CD4-positive, CD25-positive, alpha-beta regulatory T cell (primary cell): ENCODE measurements at regions not wholly inside any gene's neighbourhood (a gene's known extent, or its start where the extent isn't known, plus 50 kb on each side); places are given as distances from the start of the nearest gene placed in this dataset.
"Not testable (repeated sequence)": the region's sequence is repeated elsewhere in the genome, so short reads cannot be mapped to it uniquely, and the experiment has no call there.

Experiments used
- ATAC-seq, 2 donors: fragments of 150-1000 bp; cut with Tn5 transposase; one replicate each; pipeline ENCODE4 v1.10.0; 2021; ENCODE audit warnings: low read depth in 2 of 2, moderate number of reproducible peaks in 2 of 2, moderate library complexity in 1 of 2
- DNase-seq, 3 donors: peaks; one replicate each; pipeline versions ENCODE4 v3.0.0 to v3.0.0-alpha.2; 2012 to 2022; ENCODE audit warnings: mixed read lengths in 1 of 3
- H3K27ac ChIP-seq: one replicate; pipeline ENCODE4 v1.7.0; 2013; ENCODE audit warnings: mild to moderate bottlenecking, low read length; ENCODE audit not compliant: insufficient read depth, poor library complexity, severe bottlenecking
- H3K27me3 ChIP-seq: one replicate; pipeline ENCODE4 v1.7.0; 2013; ENCODE audit warnings: low read length; ENCODE audit not compliant: control insufficient read depth, insufficient read depth
- H3K36me3 ChIP-seq: one replicate; pipeline ENCODE4 v1.7.0; 2013; ENCODE audit warnings: mild to moderate bottlenecking, low read length, moderate library complexity; ENCODE audit not compliant: control insufficient read depth, insufficient read depth
- H3K4me1 ChIP-seq: 2 replicates; pipeline ENCODE4 v1.7.0; 2013; ENCODE audit warnings: mild to moderate bottlenecking, low read length; ENCODE audit not compliant: insufficient read depth, control insufficient read depth, poor library complexity, severe bottlenecking
- H3K4me3 ChIP-seq: one replicate; pipeline ENCODE4 v1.7.0; 2013; ENCODE audit warnings: low read depth, mild to moderate bottlenecking, low read length, moderate library complexity
- H3K9me3 ChIP-seq, 2 experiments: 1 replicate in 1 of 2; 2 replicates in 1 of 2; pipeline ENCODE4 v1.7.0; 2013; ENCODE audit warnings: low read length in 2 of 2, mild to moderate bottlenecking in 1 of 2, moderate library complexity in 1 of 2; ENCODE audit not compliant: control insufficient read depth in 2 of 2
- H3K27ac Mint-ChIP-seq, 3 donors: one replicate each; pipeline ENCODE4 v1.8.0; 2020 to 2022; ENCODE audit warnings: mild to moderate bottlenecking in 3 of 3, mixed read lengths in 3 of 3, moderate library complexity in 2 of 3
- H3K27me3 Mint-ChIP-seq: one replicate; pipeline ENCODE4 v1.8.0; 2022; ENCODE audit warnings: mild to moderate bottlenecking, mixed read lengths
- H3K36me3 Mint-ChIP-seq: one replicate; pipeline ENCODE4 v1.8.0; 2020; ENCODE audit warnings: mixed read lengths
- H3K4me1 Mint-ChIP-seq, 4 donors: one replicate each; pipeline ENCODE4 v1.8.0; 2020 to 2022; ENCODE audit warnings: mixed read lengths in 4 of 4, mild to moderate bottlenecking in 1 of 4
- H3K4me3 Mint-ChIP-seq, 4 donors: one replicate each; pipeline ENCODE4 v1.8.0; 2020 to 2022; ENCODE audit warnings: mild to moderate bottlenecking in 4 of 4, mixed read lengths in 4 of 4, moderate library complexity in 3 of 4
- H3K9me3 Mint-ChIP-seq, 7 donors: one replicate each; pipeline ENCODE4 v1.8.0; 2020 to 2022; ENCODE audit warnings: mixed read lengths in 7 of 7, mild to moderate bottlenecking in 3 of 7, moderate library complexity in 2 of 7

GRCh38 chr17:54196751-54197150 is 374.0 kb downstream of the KIF2B start:
- H3K27me3 ChIP-seq, result no peaks in the 10 kb centered on the region
- H3K36me3 Mint-ChIP-seq, result no peaks in the 10 kb centered on the region
- H3K4me3 Mint-ChIP-seq, result no peak overlapping the region
- ATAC-seq, result no peak
- no peak overlapping the region for H3K27ac ChIP-seq
- H3K4me1 Mint-ChIP-seq, result no peaks in the 10 kb centered on the region
- H3K9me3 Mint-ChIP-seq, result peaks cover 0 to 6% (median 2%) of the 10 kb centered on the region in 7 donors
- no peaks in the 10 kb centered on the region for H3K4me1 ChIP-seq
- DNase-seq, result no peak
- H3K36me3 ChIP-seq, result no peaks in the 10 kb centered on the region
- H3K27me3 Mint-ChIP-seq, result no peaks in the 10 kb centered on the region
- no peak overlapping the region for H3K27ac Mint-ChIP-seq
- no peaks in the 10 kb centered on the region for H3K9me3 ChIP-seq
- H3K4me3 ChIP-seq, result no peak overlapping the region

GRCh38 chr17:54201380-54201779 is 378.7 kb downstream of the KIF2B start:
- not testable (repeated sequence) for H3K4me1 ChIP-seq, H3K4me3 Mint-ChIP-seq, H3K27ac ChIP-seq, H3K9me3 ChIP-seq, H3K27me3 ChIP-seq, H3K27me3 Mint-ChIP-seq, H3K4me1 Mint-ChIP-seq, H3K27ac Mint-ChIP-seq, H3K9me3 Mint-ChIP-seq, DNase-seq, H3K4me3 ChIP-seq, ATAC-seq, H3K36me3 ChIP-seq, H3K36me3 Mint-ChIP-seq

GRCh38 chr17:54220829-54221228 is 398.1 kb downstream of the KIF2B start:
- no peak overlapping the region for H3K4me3 ChIP-seq
- no peaks in the 10 kb centered on the region for H3K27me3 ChIP-seq
- DNase-seq (no peak), ATAC-seq (no peak)
- H3K9me3 Mint-ChIP-seq, result peaks cover 0 to 9% (median 3%) of the 10 kb centered on the region in 7 donors
- no peaks in the 10 kb centered on the region for H3K27me3 Mint-ChIP-seq
- no peak overlapping the region for H3K4me3 Mint-ChIP-seq
- H3K4me1 Mint-ChIP-seq, result no peaks in the 10 kb centered on the region
- H3K36me3 ChIP-seq, result no peaks in the 10 kb centered on the region
- no peaks in the 10 kb centered on the region for H3K36me3 Mint-ChIP-seq
- no peak overlapping the region for H3K27ac Mint-ChIP-seq
- H3K27ac ChIP-seq, result no peak overlapping the region
- H3K4me1 ChIP-seq, result no peaks in the 10 kb centered on the region
- H3K9me3 ChIP-seq, result no peaks in the 10 kb centered on the region

GRCh38 chr17:54221499-54221898 is 398.8 kb downstream of the KIF2B start:
- no peaks in the 10 kb centered on the region for H3K36me3 ChIP-seq
- no peaks in the 10 kb centered on the region for H3K4me1 ChIP-seq
- Mint-ChIP-seq H3K4me1 (no peaks in the 10 kb centered on the region), H3K36me3 (no peaks in the 10 kb centered on the region), H3K27ac (no peak overlapping the region), H3K4me3 (no peak overlapping the region), H3K27me3 (no peaks in the 10 kb centered on the region), H3K9me3 (peaks cover 0 to 9% (median 3%) of the 10 kb centered on the region in 7 donors)
- no peaks in the 10 kb centered on the region for H3K9me3 ChIP-seq
- H3K27me3 ChIP-seq, result no peaks in the 10 kb centered on the region
- DNase-seq (no peak), ATAC-seq (no peak)
- no peak overlapping the region for H3K27ac ChIP-seq
- H3K4me3 ChIP-seq, result no peak overlapping the region

- H3K27ac Mint-ChIP-seq, result no peak overlapping the region
- H3K27me3 Mint-ChIP-seq, result no peaks in the 10 kb centered on the region
- DNase-seq (no peak), ATAC-seq (no peak)
- no peak overlapping the region for H3K4me3 Mint-ChIP-seq
- H3K4me1 ChIP-seq, result no peaks in the 10 kb centered on the region
- H3K9me3 Mint-ChIP-seq, result peaks cover 0 to 11% (median 5%) of the 10 kb centered on the region in 7 donors
- no peaks in the 10 kb centered on the region for H3K27me3 ChIP-seq
- H3K36me3 ChIP-seq, result no peaks in the 10 kb centered on the region
- no peaks in the 10 kb centered on the region for H3K36me3 Mint-ChIP-seq
- H3K9me3 ChIP-seq, result no peaks in the 10 kb centered on the region
- no peaks in the 10 kb centered on the region for H3K4me1 Mint-ChIP-seq
- H3K27ac ChIP-seq, result no peak overlapping the region
- H3K4me3 ChIP-seq, result no peak overlapping the region
Observed at GRCh38 chr17:54235571-54235970, 412.8 kb downstream of the KIF2B start.

- H3K4me1 ChIP-seq, result no peaks in the 10 kb centered on the region
- Mint-ChIP-seq H3K36me3 (no peaks in the 10 kb centered on the region), H3K4me3 (no peak overlapping the region), H3K9me3 (peaks cover 2 to 15% (median 8%) of the 10 kb centered on the region in 7 donors), H3K27me3 (no peaks in the 10 kb centered on the region), H3K27ac (no peak overlapping the region), H3K4me1 (no peaks in the 10 kb centered on the region)
- no peaks in the 10 kb centered on the region for H3K36me3 ChIP-seq
- no peak overlapping the region for H3K27ac ChIP-seq
- no peak overlapping the region for H3K4me3 ChIP-seq
- no peaks in the 10 kb centered on the region for H3K27me3 ChIP-seq
- no peak for DNase-seq
- H3K9me3 ChIP-seq, result no peaks in the 10 kb centered on the region
- ATAC-seq, result no peak
Observed at GRCh38 chr17:54237911-54238515, 415.3 kb downstream of the KIF2B start.

- no peak for DNase-seq
- Mint-ChIP-seq H3K4me3 (no peak overlapping the region), H3K9me3 (peaks cover 2 to 17% (median 8%) of the 10 kb centered on the region in 7 donors), H3K36me3 (no peaks in the 10 kb centered on the region), H3K4me1 (peaks cover 0 to 3% (median 0%) of the 10 kb centered on the region in 4 donors), H3K27me3 (no peaks in the 10 kb centered on the region), H3K27ac (no peak overlapping the region)
- Histone ChIP-seq H3K36me3 (no peaks in the 10 kb centered on the region), H3K27ac (no peak overlapping the region), H3K4me3 (no peak overlapping the region), H3K4me1 (no peaks in the 10 kb centered on the region), H3K9me3 (no peaks in the 10 kb centered on the region), H3K27me3 (no peaks in the 10 kb centered on the region)
- no peak for ATAC-seq
Observed at GRCh38 chr17:54239291-54239690, 416.6 kb downstream of the KIF2B start.

GRCh38 chr17:54255696-54256095 is 433.0 kb downstream of the KIF2B start:
- H3K27ac Mint-ChIP-seq, result no peak overlapping the region

More at GRCh38 chr17:54255696-54256095, 433.0 kb downstream of the KIF2B start:
- H3K27ac ChIP-seq, result no peak overlapping the region
- ATAC-seq (no peak), DNase-seq (no peak)
- Mint-ChIP-seq H3K4me1 (no peaks in the 10 kb centered on the region), H3K36me3 (no peaks in the 10 kb centered on the region), H3K9me3 (peaks cover 0 to 17% (median 0%) of the 10 kb centered on the region in 7 donors), H3K4me3 (no peak overlapping the region), H3K27me3 (no peaks in the 10 kb centered on the region)
- no peaks in the 10 kb centered on the region for H3K4me1 ChIP-seq
- H3K9me3 ChIP-seq, result no peaks in the 10 kb centered on the region
- no peak overlapping the region for H3K4me3 ChIP-seq
- no peaks in the 10 kb centered on the region for H3K27me3 ChIP-seq
- no peaks in the 10 kb centered on the region for H3K36me3 ChIP-seq
